Ishikawa (cell line): ENCODE measurements at regions not wholly inside any gene's neighbourhood (a gene's known extent, or its start where the extent isn't known, plus 50 kb on each side); places are given as distances from the start of the nearest gene placed in this dataset.
A peak's percentile ranks its signal among the peaks of the same experiment; 100 is the strongest.

ENCODE experiments used
- CEBPB ChIP-seq: IDR thresholded peaks from 2 replicates; pipeline ENCODE4 v1.6.1; 2012
- EP300 ChIP-seq: IDR thresholded peaks from 2 replicates; pipeline ENCODE4 v1.6.1; 2012; ENCODE audit warnings: borderline replicate concordance
- FOXM1 ChIP-seq: IDR thresholded peaks from 2 replicates; pipeline ENCODE4 v1.6.1; 2012; ENCODE audit warnings: low read depth, borderline replicate concordance
- NFIC ChIP-seq: IDR thresholded peaks from 2 replicates; pipeline ENCODE4 v1.6.1; 2012
- RAD21 ChIP-seq: IDR thresholded peaks from 2 replicates; pipeline ENCODE4 v1.6.1; 2012; ENCODE audit warnings: low read depth
- TAF1 ChIP-seq: IDR thresholded peaks from 2 replicates; pipeline ENCODE4 v1.6.1; 2012; ENCODE audit warnings: low read depth, mild to moderate bottlenecking
- TCF12 ChIP-seq: IDR thresholded peaks from 2 replicates; pipeline ENCODE4 v1.6.1; 2012; ENCODE audit warnings: low read depth
- YY1 ChIP-seq: IDR thresholded peaks from 2 replicates; pipeline ENCODE4 v1.6.1; 2012; ENCODE audit warnings: low read depth
- TF ChIP-seq, protein P1 (sequence below): IDR thresholded peaks from 2 replicates; pipeline ENCODE4 v1.6.1; 2012; ENCODE audit warnings: low read depth, mild to moderate bottlenecking
- TF ChIP-seq, protein P2 (sequence below): IDR thresholded peaks from 2 replicates; pipeline ENCODE4 v1.6.1; 2012

DNA sequence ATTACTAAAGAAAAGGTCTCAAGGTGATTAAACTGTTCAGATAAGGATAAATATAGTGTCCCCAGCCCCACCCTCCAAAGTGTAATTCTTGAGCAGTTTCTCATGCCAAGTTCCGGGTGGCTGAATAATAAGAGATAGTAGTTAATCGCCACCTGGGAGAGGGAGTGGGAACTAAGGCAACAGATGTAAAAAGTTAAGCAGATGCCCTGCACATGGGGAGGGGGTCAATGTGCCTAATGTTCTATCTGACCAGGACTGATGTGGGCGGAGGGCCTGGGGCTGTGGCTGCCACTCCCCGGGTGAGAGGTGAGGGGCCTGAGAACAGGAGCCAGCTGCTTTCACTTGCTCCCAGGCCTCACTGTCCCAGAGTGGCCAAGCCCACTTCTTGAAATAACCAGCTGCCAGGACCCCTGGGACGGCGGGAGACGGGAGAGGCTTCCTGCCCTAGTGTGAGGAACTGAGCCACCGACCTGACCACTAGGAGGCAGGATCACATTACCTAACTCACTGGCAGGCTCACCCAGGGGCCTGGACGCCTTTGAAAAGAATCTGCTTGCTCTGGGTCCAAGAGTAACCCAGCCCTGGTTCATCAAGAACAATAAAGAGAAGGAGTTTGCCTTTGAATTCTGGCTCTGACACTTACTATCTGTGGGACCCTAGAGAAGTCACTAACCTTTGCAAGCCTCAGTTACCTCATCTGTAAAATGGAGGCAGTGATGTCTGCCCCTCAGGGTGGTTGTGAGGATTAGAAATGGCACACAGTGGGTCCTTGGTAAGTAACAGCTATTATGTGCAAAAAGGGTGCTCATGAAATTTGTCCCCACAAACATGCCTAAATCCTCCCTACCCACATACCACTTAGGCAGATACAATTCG is 179.2 kb downstream of the ATG4C start:
- TF ChIP-seq EP300, result no peak
- no peak for TF ChIP-seq TAF1
- TF ChIP-seq, protein P1, sequence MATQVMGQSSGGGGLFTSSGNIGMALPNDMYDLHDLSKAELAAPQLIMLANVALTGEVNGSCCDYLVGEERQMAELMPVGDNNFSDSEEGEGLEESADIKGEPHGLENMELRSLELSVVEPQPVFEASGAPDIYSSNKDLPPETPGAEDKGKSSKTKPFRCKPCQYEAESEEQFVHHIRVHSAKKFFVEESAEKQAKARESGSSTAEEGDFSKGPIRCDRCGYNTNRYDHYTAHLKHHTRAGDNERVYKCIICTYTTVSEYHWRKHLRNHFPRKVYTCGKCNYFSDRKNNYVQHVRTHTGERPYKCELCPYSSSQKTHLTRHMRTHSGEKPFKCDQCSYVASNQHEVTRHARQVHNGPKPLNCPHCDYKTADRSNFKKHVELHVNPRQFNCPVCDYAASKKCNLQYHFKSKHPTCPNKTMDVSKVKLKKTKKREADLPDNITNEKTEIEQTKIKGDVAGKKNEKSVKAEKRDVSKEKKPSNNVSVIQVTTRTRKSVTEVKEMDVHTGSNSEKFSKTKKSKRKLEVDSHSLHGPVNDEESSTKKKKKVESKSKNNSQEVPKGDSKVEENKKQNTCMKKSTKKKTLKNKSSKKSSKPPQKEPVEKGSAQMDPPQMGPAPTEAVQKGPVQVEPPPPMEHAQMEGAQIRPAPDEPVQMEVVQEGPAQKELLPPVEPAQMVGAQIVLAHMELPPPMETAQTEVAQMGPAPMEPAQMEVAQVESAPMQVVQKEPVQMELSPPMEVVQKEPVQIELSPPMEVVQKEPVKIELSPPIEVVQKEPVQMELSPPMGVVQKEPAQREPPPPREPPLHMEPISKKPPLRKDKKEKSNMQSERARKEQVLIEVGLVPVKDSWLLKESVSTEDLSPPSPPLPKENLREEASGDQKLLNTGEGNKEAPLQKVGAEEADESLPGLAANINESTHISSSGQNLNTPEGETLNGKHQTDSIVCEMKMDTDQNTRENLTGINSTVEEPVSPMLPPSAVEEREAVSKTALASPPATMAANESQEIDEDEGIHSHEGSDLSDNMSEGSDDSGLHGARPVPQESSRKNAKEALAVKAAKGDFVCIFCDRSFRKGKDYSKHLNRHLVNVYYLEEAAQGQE, result no peak
- no peak for TF ChIP-seq YY1
- no peak for TF ChIP-seq FOXM1
- TF ChIP-seq CEBPB, result no peak
- TF ChIP-seq RAD21, result peak; percentile 80
- TF ChIP-seq, protein P2, sequence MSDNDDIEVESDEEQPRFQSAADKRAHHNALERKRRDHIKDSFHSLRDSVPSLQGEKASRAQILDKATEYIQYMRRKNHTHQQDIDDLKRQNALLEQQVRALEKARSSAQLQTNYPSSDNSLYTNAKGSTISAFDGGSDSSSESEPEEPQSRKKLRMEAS, result no peak
- no peak for TF ChIP-seq TCF12
- TF ChIP-seq NFIC, result no peak
